GM12878 (cell line): ENCODE measurements at regions not wholly inside any gene's neighbourhood (a gene's known extent, or its start where the extent isn't known, plus 50 kb on each side); places are given as distances from the start of the nearest gene placed in this dataset.

Experiments
- ATAC-seq: fragments of 200-7000 bp; cut with Tn5 transposase; 3 replicates; pipeline ENCODE4 v1.9.1; 2020; ENCODE audit warnings: mild to moderate bottlenecking, moderate library complexity
- BruUV-seq: library from RNA; stranded (reverse); fragments of 400-500 nt; replicated peaks from 2 replicates; lab custom pipeline; 2021; lab: Mats Ljungman, UMichigan
- CTCF ChIA-PET: fragments of 300-600 bp; sonication (Branson Sonifier 250); formaldehyde crosslinking; extraction: SDS; loops from one replicate; lab custom pipeline; 2021; ENCODE audit warnings: inconsistent platforms; lab: Yijun Ruan, JAX
- POLR2A ChIA-PET: fragments of 350-600 bp; formaldehyde crosslinking; extraction: SDS; loops from one replicate; lab custom pipeline; 2021; ENCODE audit warnings: inconsistent platforms; lab: Charles Lee
- RAD21 ChIA-PET: fragments of 300-600 bp; sonication (Branson Sonifier 250); formaldehyde crosslinking; loops from one replicate; lab custom pipeline; 2023; ENCODE audit warnings: antibody characterized with exemption; ENCODE audit not compliant: unreplicated experiment; lab: Charles Lee
- SMC1A ChIA-PET: fragments of 300-600 bp; sonication (Branson Sonifier 250); formaldehyde crosslinking; loops from one replicate; lab custom pipeline; 2023; ENCODE audit not compliant: unreplicated experiment, uncharacterized antibody; lab: Charles Lee
- DNase-seq: peaks from one replicate; pipeline ENCODE4 v3.0.0-alpha.2; 2011; ENCODE audit warnings: low read depth, low spot score
- FAIRE-seq: peaks from 3 replicates; lab custom pipeline; 2011; peaks lifted over from hg19 to GRCh38; lab: Jason Lieb, UNC
- H2AFZ ChIP-seq: 2 replicates; pipeline ENCODE4 v1.6.0; 2011; ENCODE audit warnings: low read depth, low read length, control low read depth; ENCODE audit not compliant: control insufficient read depth
- H3K27ac ChIP-seq: 2 replicates; pipeline ENCODE4 v1.5.1; 2011; ENCODE audit warnings: control low read depth; ENCODE audit not compliant: control insufficient read depth, insufficient read depth
- H3K27me3 ChIP-seq, 2 experiments: replicated peaks in 1 of 2; 2 replicates each; pipeline versions ENCODE4 v1.6.0 to v1.6.1; 2011; ENCODE audit warnings: low read length in 1 of 2; ENCODE audit not compliant: control insufficient read depth in 2 of 2, insufficient read depth in 2 of 2
- H3K36me3 ChIP-seq, 2 experiments: 2 replicates each; pipeline ENCODE4 v1.5.1; 2011; ENCODE audit warnings: low read length in 1 of 2; ENCODE audit not compliant: control insufficient read depth in 2 of 2, insufficient read depth in 2 of 2
- H3K4me1 ChIP-seq: 2 replicates; pipeline ENCODE4 v1.6.1; 2011; ENCODE audit warnings: mild to moderate bottlenecking, low read length, moderate library complexity, mixed read lengths; ENCODE audit not compliant: control insufficient read depth, insufficient read depth
- H3K4me2 ChIP-seq: 2 replicates; pipeline ENCODE4 v1.6.0; 2011; ENCODE audit warnings: control low read depth; ENCODE audit not compliant: control insufficient read depth, insufficient read depth
- H3K4me3 ChIP-seq: fragments of 200-600 bp; sonication (generic); 2 replicates; pipeline ENCODE4 v1.5.1; 2016
- H3K79me2 ChIP-seq: 2 replicates; pipeline ENCODE4 v1.6.0; 2011; ENCODE audit warnings: low read length; ENCODE audit not compliant: control insufficient read depth, insufficient read depth
- H3K9ac ChIP-seq: 2 replicates; pipeline ENCODE4 v1.8.0; 2011; ENCODE audit warnings: low read length, control low read depth, mixed read lengths; ENCODE audit not compliant: control insufficient read depth, insufficient read depth
- H3K9me3 ChIP-seq: replicated peaks from 3 replicates; pipeline ENCODE4 v1.5.1; 2011; ENCODE audit warnings: mild to moderate bottlenecking, low read length; ENCODE audit not compliant: control insufficient read depth, insufficient read depth
- H4K20me1 ChIP-seq: 2 replicates; pipeline ENCODE4 v1.6.0; 2011; ENCODE audit not compliant: control insufficient read depth, insufficient read depth
- CEBPB ChIP-seq, 2 experiments: fragments of 150-350 bp in 1 of 2; IDR thresholded peaks; 2 replicates each; pipeline ENCODE4 v1.6.1; 2012 to 2014; ENCODE audit warnings: low read depth in 2 of 2, low read length in 2 of 2, borderline replicate concordance in 1 of 2, inconsistent platforms in 1 of 2
- CREB1 ChIP-seq: IDR thresholded peaks from 2 replicates; pipeline ENCODE4 v1.6.1; 2012; ENCODE audit warnings: low read depth, mild to moderate bottlenecking, inconsistent platforms
- KDM1A ChIP-seq: fragments of 200-600 bp; sonication (generic); IDR thresholded peaks from 2 replicates; pipeline ENCODE4 v1.6.1; 2016; ENCODE audit warnings: borderline replicate concordance
- KLF5 ChIP-seq: fragments of 450-650 bp; IDR thresholded peaks from 2 replicates; pipeline ENCODE4 v1.6.1; 2014; ENCODE audit warnings: mild to moderate bottlenecking; ENCODE audit not compliant: partially characterized antibody
- MEF2B ChIP-seq: fragments of 450-650 bp; IDR thresholded peaks from 2 replicates; pipeline ENCODE4 v1.6.1; 2018; ENCODE audit warnings: mild to moderate bottlenecking, moderate library complexity; ENCODE audit not compliant: partially characterized antibody, poor library complexity, severe bottlenecking
- NRF1 ChIP-seq: conservative IDR thresholded peaks from 2 replicates; pipeline ENCODE4 v1.6.1; 2011; ENCODE audit warnings: mild to moderate bottlenecking, low read depth, low read length, improper control_type of control experiment
- POLR2AphosphoS5 ChIP-seq: IDR thresholded peaks from 2 replicates; pipeline ENCODE4 v1.6.1; 2011; ENCODE audit warnings: mild to moderate bottlenecking, low read length, inconsistent platforms
- SIN3A ChIP-seq: IDR thresholded peaks from 2 replicates; pipeline ENCODE4 v1.6.1; 2012; ENCODE audit warnings: low read depth, low read length, improper control_type of control experiment
- SMARCA5 ChIP-seq: fragments of 450-650 bp; IDR thresholded peaks from 2 replicates; pipeline ENCODE4 v1.6.1; 2017; ENCODE audit warnings: mild to moderate bottlenecking
- STAT1 ChIP-seq: fragments of 450-650 bp; conservative IDR thresholded peaks from 2 replicates; pipeline ENCODE4 v1.6.1; 2014; ENCODE audit warnings: antibody characterized with exemption, mild to moderate bottlenecking
- SUZ12 ChIP-seq: fragments of 200-600 bp; sonication (generic); IDR thresholded peaks from one replicate; pipeline ENCODE4 v1.6.1; 2018; ENCODE audit warnings: antibody characterized with exemption, mild to moderate bottlenecking; ENCODE audit not compliant: unreplicated experiment
- TCF12 ChIP-seq: IDR thresholded peaks from 2 replicates; pipeline ENCODE4 v1.6.1; 2011; ENCODE audit warnings: low read depth, mild to moderate bottlenecking, low read length
- YY1 ChIP-seq: IDR thresholded peaks from 2 replicates; pipeline ENCODE4 v1.6.1; 2011; ENCODE audit warnings: low read depth, mild to moderate bottlenecking, low read length
- ZNF217 ChIP-seq: fragments of 450-650 bp; IDR thresholded peaks from 2 replicates; pipeline ENCODE4 v1.6.1; 2017; ENCODE audit warnings: antibody characterized with exemption, mild to moderate bottlenecking
- WGBS: methylation state at CpG from one replicate; pipeline ENCODE4 v1.1.6; 2016; ENCODE audit warnings: low lambda C conversion rate; ENCODE audit not compliant: insufficient replicate concordance, insufficient coverage; ENCODE audit errors: missing lambda C conversion rate; 5-methylcytosine and 5-hydroxymethylcytosine counted together
- in situ Hi-C: fragments of 300-500 bp; cut with MboI; formaldehyde crosslinking; loops from 9 replicates; pipeline ENCODE4 v1.14.3; 2018; ENCODE audit warnings: mixed read lengths
- intact Hi-C: fragments of 100-400 bp; cut with micrococcal nuclease; formaldehyde crosslinking; loops from one replicate; pipeline ENCODE4 v1.14.2; 2022; ENCODE audit not compliant: unreplicated experiment
- TF ChIP-seq, protein P1 (sequence below): fragments of 450-650 bp; IDR thresholded peaks from 2 replicates; pipeline ENCODE4 v1.6.1; 2018; ENCODE audit warnings: borderline replicate concordance, mild to moderate bottlenecking; ENCODE audit not compliant: partially characterized antibody
- TF ChIP-seq, protein P2 (sequence below): IDR thresholded peaks from 2 replicates; pipeline ENCODE4 v1.6.1; 2012; ENCODE audit warnings: mild to moderate bottlenecking, low read depth, low read length
- TF ChIP-seq, protein P3 (sequence below): fragments of 450-650 bp; formaldehyde crosslinking; IDR thresholded peaks from 2 replicates; pipeline ENCODE4 v1.5.0; 2022; ENCODE audit warnings: mild to moderate bottlenecking, missing genetic modification characterization

- Histone ChIP-seq H4K20me1 (no peaks in the 10 kb centered on the region), H3K27me3 (no peaks in the 10 kb centered on the region), H3K4me2 (no peak overlapping the region), H3K4me1 (no peaks in the 10 kb centered on the region), H3K36me3 (no peaks in the 10 kb centered on the region), H3K4me3 (no peak overlapping the region), H3K27ac (no peak overlapping the region), H3K9me3 (no peaks in the 10 kb centered on the region; the same call in 2 of the 3 replicates), H3K79me2 (no peaks in the 10 kb centered on the region), H3K9ac (no peak overlapping the region), H2AFZ (no peak overlapping the region)
- ChIA-PET SMC1A (interaction anchor here (2.0 kb wide), 1 partner anchor 10 kb away, joined by 4 read pairs; no protein-coding TSS in a partner anchor), CTCF (no interaction called here), RAD21 (no interaction called here), POLR2A (interaction anchor here (0.7 kb wide), 1 partner anchor 175 kb away, joined by 5 read pairs; no protein-coding TSS in a partner anchor)
- in situ Hi-C loops (no loop called here), intact Hi-C loops (no loop called here)
- no TSS peak for BruUV-seq
- 0% methylated on average over 3 of the region's 6 CpGs for WGBS
- no peak for ATAC-seq
- no peak for TF ChIP-seq POLR2AphosphoS5
- no peak for TF ChIP-seq SUZ12
- no peak for TF ChIP-seq YY1
- TF ChIP-seq KDM1A, result no peak
- no peak for TF ChIP-seq CREB1
- no peak for TF ChIP-seq SMARCA5
- TF ChIP-seq, protein P1, sequence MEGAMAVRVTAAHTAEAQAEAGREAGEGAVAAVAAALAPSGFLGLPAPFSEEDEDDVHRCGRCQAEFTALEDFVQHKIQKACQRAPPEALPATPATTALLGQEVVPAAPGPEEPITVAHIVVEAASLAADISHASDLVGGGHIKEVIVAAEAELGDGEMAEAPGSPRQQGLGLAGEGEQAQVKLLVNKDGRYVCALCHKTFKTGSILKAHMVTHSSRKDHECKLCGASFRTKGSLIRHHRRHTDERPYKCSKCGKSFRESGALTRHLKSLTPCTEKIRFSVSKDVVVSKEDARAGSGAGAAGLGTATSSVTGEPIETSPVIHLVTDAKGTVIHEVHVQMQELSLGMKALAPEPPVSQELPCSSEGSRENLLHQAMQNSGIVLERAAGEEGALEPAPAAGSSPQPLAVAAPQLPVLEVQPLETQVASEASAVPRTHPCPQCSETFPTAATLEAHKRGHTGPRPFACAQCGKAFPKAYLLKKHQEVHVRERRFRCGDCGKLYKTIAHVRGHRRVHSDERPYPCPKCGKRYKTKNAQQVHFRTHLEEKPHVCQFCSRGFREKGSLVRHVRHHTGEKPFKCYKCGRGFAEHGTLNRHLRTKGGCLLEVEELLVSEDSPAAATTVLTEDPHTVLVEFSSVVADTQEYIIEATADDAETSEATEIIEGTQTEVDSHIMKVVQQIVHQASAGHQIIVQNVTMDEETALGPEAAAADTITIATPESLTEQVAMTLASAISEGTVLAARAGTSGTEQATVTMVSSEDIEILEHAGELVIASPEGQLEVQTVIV, result no peak
- no peak for TF ChIP-seq KLF5
- no peak for TF ChIP-seq STAT1
- no peak for TF ChIP-seq CEBPB (IDR thresholded peaks at IDR 0.05; ENCODE audit: borderline replicate concordance in 1 of 2, low read depth in 2 of 2, low read length in 2 of 2)
- TF ChIP-seq TCF12, result no peak
- TF ChIP-seq, protein P2, sequence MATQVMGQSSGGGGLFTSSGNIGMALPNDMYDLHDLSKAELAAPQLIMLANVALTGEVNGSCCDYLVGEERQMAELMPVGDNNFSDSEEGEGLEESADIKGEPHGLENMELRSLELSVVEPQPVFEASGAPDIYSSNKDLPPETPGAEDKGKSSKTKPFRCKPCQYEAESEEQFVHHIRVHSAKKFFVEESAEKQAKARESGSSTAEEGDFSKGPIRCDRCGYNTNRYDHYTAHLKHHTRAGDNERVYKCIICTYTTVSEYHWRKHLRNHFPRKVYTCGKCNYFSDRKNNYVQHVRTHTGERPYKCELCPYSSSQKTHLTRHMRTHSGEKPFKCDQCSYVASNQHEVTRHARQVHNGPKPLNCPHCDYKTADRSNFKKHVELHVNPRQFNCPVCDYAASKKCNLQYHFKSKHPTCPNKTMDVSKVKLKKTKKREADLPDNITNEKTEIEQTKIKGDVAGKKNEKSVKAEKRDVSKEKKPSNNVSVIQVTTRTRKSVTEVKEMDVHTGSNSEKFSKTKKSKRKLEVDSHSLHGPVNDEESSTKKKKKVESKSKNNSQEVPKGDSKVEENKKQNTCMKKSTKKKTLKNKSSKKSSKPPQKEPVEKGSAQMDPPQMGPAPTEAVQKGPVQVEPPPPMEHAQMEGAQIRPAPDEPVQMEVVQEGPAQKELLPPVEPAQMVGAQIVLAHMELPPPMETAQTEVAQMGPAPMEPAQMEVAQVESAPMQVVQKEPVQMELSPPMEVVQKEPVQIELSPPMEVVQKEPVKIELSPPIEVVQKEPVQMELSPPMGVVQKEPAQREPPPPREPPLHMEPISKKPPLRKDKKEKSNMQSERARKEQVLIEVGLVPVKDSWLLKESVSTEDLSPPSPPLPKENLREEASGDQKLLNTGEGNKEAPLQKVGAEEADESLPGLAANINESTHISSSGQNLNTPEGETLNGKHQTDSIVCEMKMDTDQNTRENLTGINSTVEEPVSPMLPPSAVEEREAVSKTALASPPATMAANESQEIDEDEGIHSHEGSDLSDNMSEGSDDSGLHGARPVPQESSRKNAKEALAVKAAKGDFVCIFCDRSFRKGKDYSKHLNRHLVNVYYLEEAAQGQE, result no peak
- TF ChIP-seq, protein P3, sequence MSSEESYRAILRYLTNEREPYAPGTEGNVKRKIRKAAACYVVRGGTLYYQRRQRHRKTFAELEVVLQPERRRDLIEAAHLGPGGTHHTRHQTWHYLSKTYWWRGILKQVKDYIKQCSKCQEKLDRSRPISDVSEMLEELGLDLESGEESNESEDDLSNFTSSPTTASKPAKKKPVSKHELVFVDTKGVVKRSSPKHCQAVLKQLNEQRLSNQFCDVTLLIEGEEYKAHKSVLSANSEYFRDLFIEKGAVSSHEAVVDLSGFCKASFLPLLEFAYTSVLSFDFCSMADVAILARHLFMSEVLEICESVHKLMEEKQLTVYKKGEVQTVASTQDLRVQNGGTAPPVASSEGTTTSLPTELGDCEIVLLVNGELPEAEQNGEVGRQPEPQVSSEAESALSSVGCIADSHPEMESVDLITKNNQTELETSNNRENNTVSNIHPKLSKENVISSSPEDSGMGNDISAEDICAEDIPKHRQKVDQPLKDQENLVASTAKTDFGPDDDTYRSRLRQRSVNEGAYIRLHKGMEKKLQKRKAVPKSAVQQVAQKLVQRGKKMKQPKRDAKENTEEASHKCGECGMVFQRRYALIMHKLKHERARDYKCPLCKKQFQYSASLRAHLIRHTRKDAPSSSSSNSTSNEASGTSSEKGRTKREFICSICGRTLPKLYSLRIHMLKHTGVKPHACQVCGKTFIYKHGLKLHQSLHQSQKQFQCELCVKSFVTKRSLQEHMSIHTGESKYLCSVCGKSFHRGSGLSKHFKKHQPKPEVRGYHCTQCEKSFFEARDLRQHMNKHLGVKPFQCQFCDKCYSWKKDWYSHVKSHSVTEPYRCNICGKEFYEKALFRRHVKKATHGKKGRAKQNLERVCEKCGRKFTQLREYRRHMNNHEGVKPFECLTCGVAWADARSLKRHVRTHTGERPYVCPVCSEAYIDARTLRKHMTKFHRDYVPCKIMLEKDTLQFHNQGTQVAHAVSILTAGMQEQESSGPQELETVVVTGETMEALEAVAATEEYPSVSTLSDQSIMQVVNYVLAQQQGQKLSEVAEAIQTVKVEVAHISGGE (CRISPR knock-in tag), result no peak
- no peak for TF ChIP-seq SIN3A
- no peak for TF ChIP-seq NRF1
- no peak for TF ChIP-seq MEF2B
- no peak for TF ChIP-seq ZNF217
- FAIRE-seq, result no peak
- no peak for DNase-seq
These were observed 192.5 kb upstream of the ZRANB2 start for GRCh38 chr1:71273334-71273733.
